ENCODE measurements at regions not wholly inside any gene's neighbourhood (a gene's known extent, or its start where the extent isn't known, plus 50 kb on each side); places are given as distances from the start of the nearest gene placed in this dataset.
"Not testable (repeated sequence)": the region's sequence is repeated elsewhere in the genome, so short reads cannot be mapped to it uniquely, and the experiment has no call there.

DNA sequence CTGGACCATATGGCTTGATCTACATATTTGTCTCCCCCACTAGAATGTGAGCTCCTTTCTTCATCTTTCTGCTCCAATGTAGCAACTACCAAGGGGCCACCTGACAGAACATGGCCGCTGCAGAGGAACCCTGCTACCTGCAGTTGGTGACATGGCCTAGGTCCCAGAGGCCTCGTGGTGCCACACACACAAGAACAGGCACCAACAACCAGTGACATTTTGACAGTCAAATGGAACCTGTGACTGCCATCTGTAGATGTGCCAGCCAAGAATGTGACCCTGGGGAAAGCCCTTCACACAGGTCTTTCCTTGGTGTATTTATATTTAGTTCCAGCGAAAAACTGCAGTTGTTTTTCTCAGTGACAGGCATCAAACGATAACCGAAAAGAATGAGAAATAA lies 67.9 kb upstream of the ANKRD1 start:
- DNase-seq, result no peak
- intact Hi-C loops (cut with DNase I, micrococcal nuclease), result no loop called here
- ChIA-PET POLR2A (no interaction called here), CTCF (interaction anchor here (0.7 to 0.8 kb wide), 2 partner anchors 10 to 18 kb away, joined by 3 read pairs; no protein-coding TSS in a partner anchor)
- H3K36me3 Mint-ChIP-seq (ENCODE audit: low read depth), result no peaks in the 10 kb centered on the region
- no peak overlapping the region for H3K27ac Mint-ChIP-seq
- no peak for ATAC-seq
- no peaks in the 10 kb centered on the region for H3K27me3 Mint-ChIP-seq
- peaks cover 8% of the 10 kb centered on the region for H3K4me1 Mint-ChIP-seq
- no peak overlapping the region for H3K4me3 Mint-ChIP-seq
- H3K9me3 Mint-ChIP-seq (ENCODE audit: low read depth), result no peaks in the 10 kb centered on the region

GRCh38 chr10:90989378-90989777 lies 68.5 kb upstream of the ANKRD1 start:
- POLR2A ChIA-PET, result no interaction called here
- intact Hi-C loops (cut with DNase I, micrococcal nuclease), result no loop called here
- H3K4me3 Mint-ChIP-seq, result no peak overlapping the region
- H3K27me3 Mint-ChIP-seq, result no peaks in the 10 kb centered on the region
- no peaks in the 10 kb centered on the region for H3K9me3 Mint-ChIP-seq (ENCODE audit: low read depth)
- no peak for ATAC-seq
- no peaks in the 10 kb centered on the region for H3K36me3 Mint-ChIP-seq (ENCODE audit: low read depth)
- no peak overlapping the region for H3K27ac Mint-ChIP-seq
- CTCF ChIA-PET, result no interaction called here
- DNase-seq, result no peak
- H3K4me1 Mint-ChIP-seq, result peaks cover 5% of the 10 kb centered on the region

DNA sequence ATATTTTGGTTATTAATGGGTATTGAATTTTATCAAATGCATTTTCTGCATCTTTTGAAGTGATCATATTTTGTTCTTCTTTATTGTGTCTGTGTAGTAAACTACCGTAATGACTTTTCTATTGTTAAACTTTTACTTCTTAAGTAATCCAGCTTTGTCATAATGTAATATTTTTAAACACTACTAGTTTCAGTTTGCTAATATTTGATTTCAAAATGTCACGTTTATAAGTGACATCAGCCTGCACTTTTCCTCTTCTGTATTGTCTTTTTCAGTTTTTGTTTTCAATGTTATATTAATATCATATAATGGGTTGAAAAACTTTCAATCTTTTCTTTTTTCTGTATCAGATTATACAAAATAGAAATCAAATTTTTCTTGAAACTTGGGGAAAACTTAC lies 71.6 kb upstream of the ANKRD1 start:
- H3K9me3 Mint-ChIP-seq (ENCODE audit: low read depth), result no peaks in the 10 kb centered on the region
- no peaks in the 10 kb centered on the region for H3K27me3 Mint-ChIP-seq
- ChIA-PET POLR2A (no interaction called here), CTCF (interaction anchor here (1.9 kb wide), 1 partner anchor 258 kb away, joined by 4 read pairs; no protein-coding TSS in a partner anchor)
- no peak overlapping the region for H3K4me3 Mint-ChIP-seq
- DNase-seq (no peak), ATAC-seq (no peak)
- peaks cover 3% of the 10 kb centered on the region for H3K4me1 Mint-ChIP-seq
- intact Hi-C loops (cut with DNase I, micrococcal nuclease), result no loop called here
- H3K27ac Mint-ChIP-seq, result no peak overlapping the region
- H3K36me3 Mint-ChIP-seq (ENCODE audit: low read depth), result no peaks in the 10 kb centered on the region

- Mint-ChIP-seq H3K9me3 (ENCODE audit: low read depth) (no peaks in the 10 kb centered on the region), H3K4me3 (no peak overlapping the region), H3K27me3 (no peaks in the 10 kb centered on the region), H3K27ac (no peak overlapping the region), H3K4me1 (peaks cover 3% of the 10 kb centered on the region), H3K36me3 (ENCODE audit: low read depth) (no peaks in the 10 kb centered on the region)
- CTCF ChIA-PET, result interaction anchor here (1.9 to 2.2 kb wide), 2 partner anchors 257 to 259 kb away, joined by 4 to 5 read pairs; no protein-coding TSS in a partner anchor
- DNase-seq, result no peak
- ATAC-seq, result no peak
- POLR2A ChIA-PET, result no interaction called here
- intact Hi-C loops (cut with DNase I, micrococcal nuclease), result no loop called here
Measured at GRCh38 chr10:90993340-90993739, 72.5 kb upstream of the ANKRD1 start.

DNA sequence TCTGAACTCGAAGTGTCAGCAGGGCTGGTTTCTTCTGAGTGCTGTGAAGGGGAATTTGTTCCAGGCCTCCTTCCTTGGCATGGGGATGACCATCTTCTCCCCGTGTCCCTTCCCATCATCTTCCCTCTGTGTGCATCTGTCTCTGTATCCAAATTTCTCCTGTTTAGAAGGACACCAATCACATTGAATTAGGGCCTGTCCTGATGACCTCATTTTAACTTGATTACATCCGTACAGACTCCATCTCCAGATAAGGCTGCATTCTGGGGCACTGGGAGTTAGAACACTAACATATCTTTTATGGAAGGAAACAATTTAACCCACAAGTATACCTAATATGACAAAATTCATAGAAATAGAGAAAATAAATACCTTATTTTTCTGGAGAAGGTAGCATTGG lies 76.8 kb upstream of the ANKRD1 start:
- H3K27me3 Mint-ChIP-seq, result no peaks in the 10 kb centered on the region
- ChIA-PET POLR2A (no interaction called here), CTCF (no interaction called here)
- ATAC-seq, result no peak
- intact Hi-C loops (cut with DNase I, micrococcal nuclease), result no loop called here
- H3K27ac Mint-ChIP-seq, result no peak overlapping the region
- DNase-seq, result no peak
- no peaks in the 10 kb centered on the region for H3K36me3 Mint-ChIP-seq (ENCODE audit: low read depth)
- H3K4me3 Mint-ChIP-seq, result no peak overlapping the region
- peaks cover 3% of the 10 kb centered on the region for H3K4me1 Mint-ChIP-seq
- H3K9me3 Mint-ChIP-seq (ENCODE audit: low read depth), result no peaks in the 10 kb centered on the region

GRCh38 chr10:90998733-90999511 lies 78.0 kb upstream of the ANKRD1 start:
- DNase-seq (no peak), ATAC-seq (no peak)
- no peaks in the 10 kb centered on the region for H3K9me3 Mint-ChIP-seq (ENCODE audit: low read depth)
- ChIA-PET CTCF (interaction anchor here (0.7 to 2.0 kb wide), 4 partner anchors 11 to 254 kb away, joined by 3 to 7 read pairs (median 3); no protein-coding TSS in a partner anchor), POLR2A (no interaction called here)
- H3K4me3 Mint-ChIP-seq, result no peak overlapping the region
- H3K36me3 Mint-ChIP-seq (ENCODE audit: low read depth), result no peaks in the 10 kb centered on the region
- no peaks in the 10 kb centered on the region for H3K4me1 Mint-ChIP-seq
- no peaks in the 10 kb centered on the region for H3K27me3 Mint-ChIP-seq
- intact Hi-C loops (cut with DNase I, micrococcal nuclease), result no loop called here
- H3K27ac Mint-ChIP-seq, result no peak overlapping the region

DNA sequence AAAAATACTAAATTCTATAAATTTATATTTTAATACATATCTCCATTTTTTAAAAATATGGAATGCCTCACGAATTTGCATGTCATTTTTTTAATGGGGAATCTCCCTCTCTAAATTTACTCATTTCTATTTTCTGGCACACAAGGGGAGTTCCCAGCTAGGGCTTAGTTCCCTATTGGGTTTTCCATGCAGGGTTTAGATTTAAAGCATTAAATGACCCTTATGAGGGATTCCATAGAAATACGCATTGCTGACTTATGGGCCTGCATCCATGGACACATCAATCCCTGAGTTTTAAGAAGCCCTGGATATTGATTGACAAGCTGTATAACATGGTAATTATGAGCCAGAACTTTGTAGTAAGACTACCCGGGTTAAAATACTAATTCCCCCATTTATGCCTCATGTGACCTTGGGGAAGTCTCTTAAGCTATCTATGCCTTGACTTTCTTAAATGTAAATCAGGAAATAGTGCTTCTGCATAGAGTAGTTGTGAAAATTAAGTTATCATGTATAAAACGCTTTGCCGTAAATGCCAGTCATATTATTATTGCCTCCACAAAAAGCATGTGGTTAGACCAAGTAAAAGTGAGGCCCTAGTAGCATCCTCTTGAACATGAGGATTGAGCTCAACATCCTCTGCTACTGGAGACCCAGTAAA lies 78.8 kb upstream of the ANKRD1 start:
- intact Hi-C loops (cut with DNase I, micrococcal nuclease), result loop anchor here (10.0 kb wide), 2 partner anchors 375 to 635 kb away; partner anchors contain the start of gene PPP1R3C (in 1 of the 2)
- Mint-ChIP-seq H3K9me3 (ENCODE audit: low read depth) (no peaks in the 10 kb centered on the region), H3K27ac (no peak overlapping the region), H3K36me3 (ENCODE audit: low read depth) (no peaks in the 10 kb centered on the region), H3K27me3 (no peaks in the 10 kb centered on the region), H3K4me3 (no peak overlapping the region), H3K4me1 (no peaks in the 10 kb centered on the region)
- ATAC-seq, result no peak
- ChIA-PET CTCF (interaction anchor here (0.7 to 2.0 kb wide), 4 partner anchors 11 to 253 kb away, joined by 3 to 7 read pairs (median 3); no protein-coding TSS in a partner anchor), POLR2A (no interaction called here)
- DNase-seq, result no peak

- no peak for ATAC-seq
- H3K9me3 Mint-ChIP-seq (ENCODE audit: low read depth), result no peaks in the 10 kb centered on the region
- no peaks in the 10 kb centered on the region for H3K36me3 Mint-ChIP-seq (ENCODE audit: low read depth)
- peaks cover 6% of the 10 kb centered on the region for H3K4me1 Mint-ChIP-seq
- no peaks in the 10 kb centered on the region for H3K27me3 Mint-ChIP-seq
- H3K27ac Mint-ChIP-seq, result no peak overlapping the region
- no peak overlapping the region for H3K4me3 Mint-ChIP-seq
- intact Hi-C loops (cut with DNase I, micrococcal nuclease), result loop anchor here (10.0 kb wide), 2 partner anchors 374 to 634 kb away; partner anchors contain the start of gene PPP1R3C (in 1 of the 2)
- no peak for DNase-seq
- POLR2A ChIA-PET, result no interaction called here
- CTCF ChIA-PET, result interaction anchor here (0.7 to 1.2 kb wide), 3 partner anchors 241 to 950 kb away, joined by 3 to 5 read pairs (median 3); no protein-coding TSS in a partner anchor
Measured at GRCh38 chr10:91000470-91000869, 79.6 kb upstream of the ANKRD1 start.

DNA sequence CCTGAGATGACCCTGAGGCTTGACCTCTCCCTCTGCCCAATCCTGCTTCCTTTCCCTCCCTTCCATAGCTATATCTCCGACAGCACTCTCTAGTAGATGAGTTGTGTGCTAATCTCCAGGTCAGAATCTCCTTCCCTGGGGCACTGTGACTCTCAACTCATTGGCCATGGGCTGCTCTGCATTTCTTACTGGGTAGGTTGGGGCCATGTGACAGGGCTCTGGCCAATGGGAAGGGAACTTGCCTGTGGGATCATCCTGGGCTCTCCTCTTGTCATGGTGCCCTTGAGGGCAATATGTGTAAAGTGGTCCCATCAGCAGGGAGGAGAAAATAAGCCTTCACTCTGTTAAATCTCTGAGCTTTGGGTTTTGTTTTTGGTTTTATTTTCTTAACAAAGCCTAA lies 80.1 kb upstream of the ANKRD1 start:
- no peak for ATAC-seq
- intact Hi-C loops (cut with DNase I, micrococcal nuclease), result loop anchor here (10.0 kb wide), 2 partner anchors 374 to 634 kb away; partner anchors contain the start of gene PPP1R3C (in 1 of the 2)
- H3K4me1 Mint-ChIP-seq, result peaks cover 10% of the 10 kb centered on the region

DNA sequence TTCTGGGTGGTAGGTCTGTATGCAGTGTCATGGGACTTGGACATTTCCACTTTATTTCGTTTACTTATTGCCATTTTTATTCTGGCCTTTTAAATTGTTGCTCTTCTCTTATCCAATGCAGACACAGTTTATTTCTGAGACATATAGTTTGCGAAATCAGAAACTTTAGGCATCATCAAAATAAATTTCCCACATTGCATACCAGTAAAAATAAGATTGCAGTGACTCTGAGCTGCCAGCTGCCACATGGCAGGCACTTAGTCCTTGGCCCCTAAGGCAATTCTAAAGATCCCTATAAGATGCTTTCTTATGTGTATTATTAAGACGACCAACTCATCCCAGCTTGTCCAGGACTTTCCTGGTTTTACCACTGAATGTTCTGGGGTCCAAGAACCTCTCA lies 81.8 kb upstream of the ANKRD1 start:
- Mint-ChIP-seq H3K36me3 (ENCODE audit: low read depth) (no peaks in the 10 kb centered on the region), H3K4me3 (no peak overlapping the region), H3K9me3 (ENCODE audit: low read depth) (no peaks in the 10 kb centered on the region), H3K4me1 (peaks cover 26% of the 10 kb centered on the region), H3K27ac (no peak overlapping the region), H3K27me3 (no peaks in the 10 kb centered on the region)
- DNase-seq (no peak), ATAC-seq (no peak)
- intact Hi-C loops (cut with DNase I, micrococcal nuclease), result loop anchor here (10.0 kb wide), 2 partner anchors 372 to 632 kb away; partner anchors contain the start of gene PPP1R3C (in 1 of the 2)
- POLR2A ChIA-PET, result no interaction called here
- CTCF ChIA-PET, result interaction anchor here (0.5 to 5.9 kb wide), 6 partner anchors 15 to 296 kb away, joined by 3 to 111 read pairs (median 3); no protein-coding TSS in a partner anchor

More for the DNA sequence above, 80.1 kb upstream of the ANKRD1 start:
- ChIA-PET CTCF (interaction anchor here (0.7 to 1.2 kb wide), 3 partner anchors 240 to 949 kb away, joined by 3 to 5 read pairs (median 3); no protein-coding TSS in a partner anchor), POLR2A (no interaction called here)
- no peaks in the 10 kb centered on the region for H3K9me3 Mint-ChIP-seq (ENCODE audit: low read depth)
- no peaks in the 10 kb centered on the region for H3K27me3 Mint-ChIP-seq
- H3K4me3 Mint-ChIP-seq, result no peak overlapping the region
- no peak for DNase-seq
- H3K36me3 Mint-ChIP-seq (ENCODE audit: low read depth), result no peaks in the 10 kb centered on the region
- no peak overlapping the region for H3K27ac Mint-ChIP-seq

GRCh38 chr10:91003379-91003778 lies 82.5 kb upstream of the ANKRD1 start:
- CTCF ChIA-PET, result interaction anchor here (0.6 to 5.9 kb wide), 4 partner anchors 14 to 251 kb away, joined by 3 to 111 read pairs (median 3); no protein-coding TSS in a partner anchor
- H3K36me3 Mint-ChIP-seq (ENCODE audit: low read depth); POLR2A ChIA-PET; H3K27ac Mint-ChIP-seq; ATAC-seq; H3K27me3 Mint-ChIP-seq; H3K4me3 Mint-ChIP-seq; DNase-seq; H3K9me3 Mint-ChIP-seq (ENCODE audit: low read depth): not testable (repeated sequence)
- peaks cover 32% of the 10 kb centered on the region for H3K4me1 Mint-ChIP-seq
- intact Hi-C loops (cut with DNase I, micrococcal nuclease), result loop anchor here (10.0 kb wide), 2 partner anchors 371 to 631 kb away; partner anchors contain the start of gene PPP1R3C (in 1 of the 2)

Measured in activated CD4-positive, alpha-beta T cell treated with anti-CD3 and anti-CD28 coated beads for 36 hours (primary cell).